GM18951 (cell line): ENCODE measurements at regions not wholly inside any gene's neighbourhood (a gene's known extent, or its start where the extent isn't known, plus 50 kb on each side); places are given as distances from the start of the nearest gene placed in this dataset.

Source experiments
- POLR2A ChIP-seq: IDR thresholded peaks from 4 replicates; pipeline ENCODE4 v1.6.1; 2011; ENCODE audit warnings: mild to moderate bottlenecking; ENCODE audit not compliant: insufficient read length, insufficient read depth; ENCODE audit errors: extremely low read depth
- in situ Hi-C: fragments of 300-500 bp; cut with MboI; formaldehyde crosslinking; loops from one replicate; pipeline ENCODE4 v1.12.0; 2022; ENCODE audit warnings: low sequenced_read_pairs, mixed read lengths, inconsistent platforms; ENCODE audit not compliant: unreplicated experiment

DNA sequence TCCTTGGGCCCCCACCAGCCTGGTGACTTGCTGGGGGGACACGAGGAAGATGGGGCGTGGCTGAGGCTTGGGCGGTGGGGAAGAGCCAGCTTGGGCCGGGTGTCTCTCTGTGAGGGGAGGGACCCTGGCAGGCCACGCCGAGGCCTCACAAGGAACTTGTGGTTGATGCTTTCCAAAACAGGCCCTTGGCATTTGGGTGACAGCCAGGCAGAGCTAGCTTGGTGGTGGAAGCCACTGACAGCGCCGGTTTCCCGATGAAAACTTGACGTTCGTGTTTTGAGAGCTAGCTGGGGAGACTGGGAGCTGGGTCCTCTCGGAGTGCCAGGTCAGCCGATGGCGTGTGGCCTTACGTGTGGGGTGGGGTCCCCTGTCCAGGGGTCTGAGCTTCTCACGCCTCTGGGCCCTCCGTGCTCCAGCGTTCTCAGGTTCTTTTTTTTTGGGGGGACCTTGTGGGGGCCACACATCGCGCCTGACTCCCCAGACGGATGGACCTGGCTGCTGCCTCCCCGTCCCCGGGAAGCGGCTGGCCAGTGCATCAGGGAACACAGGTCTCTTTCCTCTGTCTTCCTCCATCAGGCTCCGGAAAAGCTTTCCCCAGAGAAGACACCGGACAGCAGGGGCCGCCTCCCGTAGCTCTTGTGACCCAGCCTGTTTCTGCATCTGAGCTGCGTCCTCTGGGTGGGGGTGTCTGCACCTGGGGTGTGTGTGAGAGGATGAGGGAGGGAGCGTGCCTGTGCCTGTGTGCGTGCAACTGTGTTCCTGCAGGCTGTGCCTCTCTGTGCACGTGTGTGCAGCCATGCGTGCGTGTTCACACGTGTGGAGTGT lies 129.3 kb upstream of the LPCAT1 start:
- in situ Hi-C loops: no loop called here
- TF ChIP-seq POLR2A: no peak

- in situ Hi-C loops: no loop called here
- TF ChIP-seq POLR2A: no peak
These were observed 128.5 kb upstream of the LPCAT1 start for GRCh38 chr5:1651971-1652872.

DNA sequence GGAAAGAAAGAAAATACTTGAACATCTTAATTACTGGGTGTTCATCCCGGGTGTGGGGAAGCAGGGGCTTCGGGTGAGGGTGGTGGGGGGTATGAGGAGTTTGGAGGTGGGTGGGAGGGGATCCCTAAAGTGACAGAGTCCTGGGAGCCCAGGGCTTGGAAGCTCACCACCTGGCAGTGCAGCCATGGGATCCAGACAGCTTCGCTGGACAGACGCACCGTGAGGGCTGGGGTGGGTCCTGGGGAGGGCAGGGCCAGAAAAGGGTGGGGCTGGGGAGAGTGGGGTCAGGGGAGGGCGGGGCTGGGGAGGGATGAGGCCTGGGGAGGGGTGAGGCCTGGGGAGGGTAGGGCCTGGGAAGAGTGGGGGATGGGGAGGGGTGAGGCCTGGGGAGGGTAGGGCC lies 127.5 kb upstream of the LPCAT1 start:
- in situ Hi-C loops: no loop called here

GRCh38 chr5:1649554-1649953 lies 125.8 kb upstream of the LPCAT1 start:
- in situ Hi-C loops: loop anchor here (10.0 kb wide), 1 partner anchor 475 kb away; no protein-coding TSS in a partner anchor
- TF ChIP-seq POLR2A: no peak

More for the DNA sequence above, 127.5 kb upstream of the LPCAT1 start:
- TF ChIP-seq POLR2A: no peak

- no peak for TF ChIP-seq POLR2A
- in situ Hi-C loops: loop anchor here (10.0 kb wide), 1 partner anchor 474 kb away; no protein-coding TSS in a partner anchor
These were observed 125.0 kb upstream of the LPCAT1 start for GRCh38 chr5:1648806-1649205.

DNA sequence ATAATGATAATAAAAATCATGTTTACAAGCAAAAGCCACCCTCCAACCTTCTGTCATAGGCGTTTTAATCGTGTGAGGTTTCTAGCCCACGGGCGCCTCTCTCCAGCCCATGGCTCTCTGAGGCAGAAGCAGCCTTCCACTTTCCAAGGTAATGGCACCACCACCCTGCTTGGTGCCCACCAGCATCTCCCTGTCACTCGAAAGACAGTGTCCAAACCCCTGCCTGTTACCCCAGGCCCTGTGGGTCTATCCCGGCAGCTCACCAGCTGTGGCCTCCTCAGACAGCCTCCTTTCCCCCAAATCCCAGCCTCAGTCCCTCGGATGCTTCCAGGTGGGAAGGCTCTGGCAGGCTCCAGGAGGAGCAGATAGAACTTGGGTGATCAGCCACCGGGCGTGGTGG lies 123.8 kb upstream of the LPCAT1 start:
- TF ChIP-seq POLR2A: no peak
- in situ Hi-C loops: loop anchor here (10.0 kb wide), 1 partner anchor 473 kb away; no protein-coding TSS in a partner anchor

DNA sequence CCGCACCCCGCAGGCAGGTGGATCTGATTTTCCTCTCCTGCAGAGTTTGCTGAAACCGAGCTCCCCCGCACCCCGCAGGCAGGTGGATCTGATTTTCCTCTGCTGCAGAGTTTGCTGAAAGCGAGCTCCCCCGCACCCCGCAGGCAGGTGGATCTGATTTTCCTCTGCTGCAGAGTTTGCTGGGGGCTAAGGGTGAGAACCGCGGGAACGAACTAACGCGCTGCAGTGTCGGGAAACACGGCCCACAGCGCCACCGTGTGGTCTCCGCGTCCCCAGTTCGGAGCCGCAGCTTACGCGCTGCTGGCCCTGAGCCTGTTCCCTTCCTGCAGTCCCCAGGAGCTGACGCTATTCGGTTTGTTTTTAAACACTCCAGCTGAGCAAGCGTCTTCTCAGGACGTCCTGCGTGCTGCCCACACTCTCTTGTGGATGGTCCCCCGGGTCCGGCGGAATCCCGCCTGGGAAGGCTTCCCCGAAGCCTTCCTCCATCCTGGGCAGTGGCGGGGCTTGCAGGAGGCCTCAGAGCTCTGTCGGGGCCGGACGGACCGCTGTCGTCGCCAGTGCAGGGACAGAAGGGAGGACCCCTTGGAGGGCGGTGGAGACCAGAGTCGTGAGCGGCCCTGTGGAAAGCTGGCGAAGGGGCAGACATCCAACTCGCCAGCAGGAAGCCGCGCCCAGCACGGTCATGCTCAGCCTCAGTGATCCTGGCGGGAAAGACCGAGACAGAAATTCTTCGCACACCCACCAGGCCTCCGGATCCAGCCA lies 121.2 kb upstream of the LPCAT1 start:
- no peak for TF ChIP-seq POLR2A
- in situ Hi-C loops: loop anchor here (10.0 kb wide), 1 partner anchor 470 kb away; no protein-coding TSS in a partner anchor

DNA sequence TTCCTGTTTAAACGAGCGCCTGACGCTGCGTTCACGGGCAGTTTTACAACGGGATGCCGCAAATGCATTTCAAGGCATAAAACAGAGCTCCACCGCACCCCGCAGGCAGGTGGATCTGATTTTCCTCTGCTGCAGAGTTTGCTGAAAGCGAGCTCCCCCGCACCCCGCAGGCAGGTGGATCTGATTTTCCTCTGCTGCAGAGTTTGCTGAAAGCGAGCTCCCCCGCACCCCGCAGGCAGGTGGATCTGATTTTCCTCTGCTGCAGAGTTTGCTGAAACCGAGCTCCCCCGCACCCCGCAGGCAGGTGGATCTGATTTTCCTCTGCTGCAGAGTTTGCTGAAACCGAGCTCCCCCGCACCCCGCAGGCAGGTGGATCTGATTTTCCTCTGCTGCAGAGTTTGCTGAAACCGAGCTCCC lies 120.6 kb upstream of the LPCAT1 start:
- in situ Hi-C loops: loop anchor here (10.0 kb wide), 1 partner anchor 470 kb away; no protein-coding TSS in a partner anchor

DNA sequence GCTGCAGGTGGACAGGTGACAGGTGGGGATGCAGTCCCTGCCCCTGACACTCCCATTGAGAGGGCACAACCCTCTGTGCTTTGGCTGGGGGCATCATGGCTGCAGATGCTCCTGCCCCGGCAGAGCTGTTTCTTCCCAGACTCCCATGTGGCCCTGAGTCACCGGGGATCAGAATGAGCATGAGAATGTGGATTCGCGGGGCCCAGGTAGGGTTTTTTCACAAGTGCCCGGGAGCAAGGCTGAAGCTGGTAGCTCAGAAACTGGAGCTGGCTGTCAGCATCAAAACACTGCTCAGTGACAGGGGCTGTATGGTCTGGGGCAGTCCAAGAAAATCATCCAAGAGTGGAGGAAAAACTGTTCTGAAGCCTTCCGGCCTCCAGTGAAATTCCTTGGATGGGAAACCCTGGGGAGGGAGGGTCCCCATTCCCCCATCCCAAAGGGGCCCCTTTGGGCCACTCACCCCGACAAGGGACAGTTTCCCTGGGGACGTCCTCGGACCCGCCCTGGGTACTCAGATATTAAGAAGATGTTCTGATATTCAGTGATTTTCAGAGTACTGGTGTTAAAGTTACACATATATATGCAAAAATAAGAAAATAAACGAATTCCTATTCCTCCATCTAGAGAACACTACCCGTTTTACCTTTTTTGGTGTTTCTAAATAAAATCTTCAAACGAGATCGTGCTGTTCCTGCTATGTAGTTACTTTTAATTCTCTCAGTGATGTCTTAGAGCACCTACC lies 120.1 kb upstream of the LPCAT1 start:
- in situ Hi-C loops: loop anchor here (10.0 kb wide), 1 partner anchor 469 kb away; no protein-coding TSS in a partner anchor
- no peak for TF ChIP-seq POLR2A

- TF ChIP-seq POLR2A: no peak
- in situ Hi-C loops: loop anchor here (10.0 kb wide), 1 partner anchor 468 kb away; no protein-coding TSS in a partner anchor
These were observed 118.9 kb upstream of the LPCAT1 start for GRCh38 chr5:1642621-1643061.

- TF ChIP-seq POLR2A: no peak
- in situ Hi-C loops: loop anchor here (10.0 kb wide), 1 partner anchor 467 kb away; no protein-coding TSS in a partner anchor
These were observed 118.5 kb upstream of the LPCAT1 start for GRCh38 chr5:1642221-1642620.
